ENCODE measurements at regions not wholly inside any gene's neighbourhood (a gene's known extent, or its start where the extent isn't known, plus 50 kb on each side); places are given as distances from the start of the nearest gene placed in this dataset.

DNA sequence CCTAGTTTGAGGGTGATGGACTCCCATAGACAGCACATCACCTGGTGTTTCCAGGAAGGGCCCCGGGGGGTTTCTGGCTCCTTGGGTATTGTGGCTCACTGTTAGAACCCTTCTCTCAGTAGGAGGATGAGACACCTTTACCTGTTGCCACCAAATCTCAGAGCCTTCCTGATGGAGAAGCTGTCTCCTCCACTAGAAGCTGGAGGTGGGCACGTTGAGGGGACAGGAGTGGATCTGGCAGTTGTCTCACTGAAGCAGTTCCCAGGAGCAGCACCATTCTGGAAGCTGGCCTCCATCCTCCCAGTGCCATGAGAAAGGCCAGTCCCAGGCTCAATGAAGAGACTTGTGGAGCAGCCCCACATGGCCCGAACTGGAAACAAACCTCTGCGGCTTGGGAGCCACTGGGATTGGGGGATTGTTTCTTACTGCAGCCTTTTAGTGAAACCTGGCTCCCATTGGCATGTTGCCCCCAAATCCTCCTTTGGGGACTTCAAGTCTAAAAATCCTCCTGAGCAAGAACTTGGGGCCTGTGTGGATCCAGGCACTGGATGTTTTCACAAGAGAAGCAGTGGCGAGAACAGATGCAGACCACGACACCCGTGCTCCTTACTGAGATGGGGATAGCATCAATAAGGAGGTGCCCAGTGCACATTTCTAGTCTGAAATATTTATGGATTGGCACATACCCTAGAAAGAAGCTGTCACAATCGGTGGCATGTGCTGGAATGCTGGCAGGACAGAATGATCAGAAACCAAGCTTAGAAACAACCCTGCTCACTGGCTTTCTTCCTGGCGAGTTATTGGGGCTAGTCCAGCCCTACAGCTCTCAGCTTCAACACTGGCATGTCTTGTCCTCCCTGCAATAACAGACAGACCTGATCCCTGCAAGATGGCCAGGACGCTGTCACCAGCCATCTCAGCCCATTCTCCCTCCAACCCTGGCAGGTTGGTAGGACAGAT lies 223.7 kb upstream of the AJAP1 start:
- TF ChIP-seq POLR2A (IDR thresholded peaks at IDR 0.05) (no peak), CTCF (IDR thresholded peaks at IDR 0.05) (no peak)
